Dedifferentiated amniotic fluid mesenchymal stem cell (primary cell): ENCODE measurements at regions not wholly inside any gene's neighbourhood (a gene's known extent, or its start where the extent isn't known, plus 50 kb on each side); places are given as distances from the start of the nearest gene placed in this dataset.
A peak's percentile ranks its signal among the peaks of the same experiment; 100 is the strongest.
"Not testable (repeated sequence)": the region's sequence is repeated elsewhere in the genome, so short reads cannot be mapped to it uniquely, and the experiment has no call there.

Experiments used
- DNase-seq: peaks from one replicate; pipeline ENCODE4 v3.0.0-alpha.2; 2016; ENCODE audit errors: extremely low spot score

- DNase-seq, result no peak
Measured at GRCh38 chr5:41995193-41995592, 70.1 kb downstream of the FBXO4 start.

DNA sequence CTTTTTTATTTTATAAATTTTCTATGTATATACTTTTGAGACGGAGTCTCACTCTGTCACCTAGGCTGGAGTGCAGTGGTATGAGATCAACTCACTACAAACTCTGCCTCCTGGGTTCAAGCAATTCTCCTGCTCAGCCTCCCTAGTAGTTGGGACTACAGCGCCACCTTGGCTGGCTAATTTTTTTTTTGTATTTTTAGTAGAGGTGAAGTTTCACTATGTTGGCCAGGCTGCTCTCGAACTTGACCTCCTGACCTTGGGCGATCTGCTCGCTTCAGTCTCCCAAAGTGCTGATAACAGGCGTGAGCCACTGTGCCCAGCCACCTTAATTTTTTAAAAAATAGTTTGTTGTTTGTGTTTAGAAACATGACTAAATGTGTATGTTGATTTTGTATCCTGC is 76.6 kb downstream of the FBXO4 start:
- no peak for DNase-seq

DNA sequence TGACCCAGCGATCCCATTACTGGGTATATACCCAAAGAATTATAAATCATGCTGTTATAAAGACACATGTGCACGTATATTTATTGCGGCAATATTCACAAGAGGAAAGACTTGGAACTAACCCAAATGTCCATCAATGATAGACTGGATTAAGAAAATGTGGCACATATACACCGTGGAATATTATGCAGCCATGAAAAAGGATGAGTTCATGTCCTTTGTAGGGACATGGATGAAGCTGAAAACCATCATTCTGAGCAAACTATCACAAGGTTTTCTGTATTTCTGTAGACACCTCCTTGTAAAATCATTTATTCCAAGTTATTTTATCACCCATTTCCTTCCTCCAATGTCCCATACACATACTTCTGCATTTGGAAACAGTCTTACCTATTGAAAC is 78.8 kb downstream of the FBXO4 start:
- not testable (repeated sequence) for DNase-seq

- DNase-seq, result peak; percentile 25
Measured at GRCh38 chr5:42005561-42006153, 80.6 kb downstream of the FBXO4 start.

DNA sequence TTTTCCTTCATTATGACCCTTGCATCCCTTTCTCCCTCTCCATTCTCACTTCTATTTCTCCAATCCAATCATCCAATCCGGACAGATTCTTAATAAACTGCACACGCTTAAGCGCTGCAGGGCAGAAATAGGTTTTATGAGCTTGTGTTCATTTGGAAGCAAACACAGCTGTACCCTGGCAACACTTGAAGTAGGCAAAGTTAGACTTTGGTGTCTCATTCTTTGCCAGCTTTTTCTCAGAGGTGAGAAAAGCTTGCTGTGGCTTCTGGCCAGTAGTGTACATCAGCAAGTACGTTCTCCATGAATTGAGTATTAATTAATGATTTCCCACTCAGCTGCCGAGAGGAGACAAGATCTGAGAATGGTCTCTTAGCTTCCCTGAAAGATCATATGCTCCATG is 88.5 kb downstream of the FBXO4 start:
- no peak for DNase-seq

GRCh38 chr5:42015254-42015653 is 90.2 kb downstream of the FBXO4 start:
- no peak for DNase-seq

GRCh38 chr5:42015681-42016080 is 90.6 kb downstream of the FBXO4 start:
- DNase-seq, result no peak

- DNase-seq, result no peak
Measured at GRCh38 chr5:42020788-42021530, 95.9 kb downstream of the FBXO4 start.

DNA sequence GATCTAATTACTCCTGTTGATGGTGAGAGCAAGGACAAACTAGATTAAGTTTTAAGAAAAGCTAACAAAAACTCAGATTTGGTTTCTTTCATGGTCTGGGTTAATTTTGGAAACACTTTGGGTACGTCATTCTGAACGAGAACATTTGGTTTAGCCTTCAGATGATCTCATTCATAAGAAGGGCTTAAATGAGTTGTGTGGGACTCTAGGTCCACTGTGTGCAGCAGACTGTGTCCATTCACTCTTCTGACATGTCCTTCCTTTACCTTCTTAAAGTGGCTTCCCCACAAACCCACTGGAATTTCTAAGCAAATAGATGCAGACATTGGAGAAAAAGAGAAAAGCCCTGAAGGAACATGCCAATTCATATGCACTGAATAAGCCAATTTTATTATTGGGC is 96.8 kb downstream of the FBXO4 start:
- no peak for DNase-seq

DNA sequence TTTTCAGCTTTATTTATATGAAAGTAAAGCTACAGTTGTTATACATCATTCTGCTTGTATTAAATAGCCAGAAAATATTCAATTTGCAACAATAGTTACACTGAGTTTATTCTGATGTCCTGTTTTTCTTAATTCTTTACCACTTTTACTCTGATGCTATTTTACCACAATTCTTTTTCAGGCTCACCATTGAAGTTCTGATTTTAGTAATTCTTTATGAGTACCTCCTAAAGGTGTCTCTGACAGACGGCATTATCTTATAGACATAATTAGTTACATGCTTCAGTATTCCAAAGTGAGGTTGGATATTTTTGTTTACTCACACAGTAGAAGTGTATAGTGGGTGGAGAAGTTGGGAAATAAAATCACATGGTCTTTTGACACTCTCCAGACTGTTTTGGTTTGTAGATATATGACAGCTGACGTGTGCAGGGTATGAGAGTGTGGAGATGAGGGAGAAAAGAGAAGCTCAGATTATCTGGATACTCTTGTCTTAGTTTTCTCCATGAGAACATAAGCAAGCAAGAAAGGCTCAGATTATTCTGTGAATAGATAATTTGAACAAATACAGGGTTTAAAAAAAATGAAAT is 97.4 kb downstream of the FBXO4 start:
- DNase-seq, result no peak

DNA sequence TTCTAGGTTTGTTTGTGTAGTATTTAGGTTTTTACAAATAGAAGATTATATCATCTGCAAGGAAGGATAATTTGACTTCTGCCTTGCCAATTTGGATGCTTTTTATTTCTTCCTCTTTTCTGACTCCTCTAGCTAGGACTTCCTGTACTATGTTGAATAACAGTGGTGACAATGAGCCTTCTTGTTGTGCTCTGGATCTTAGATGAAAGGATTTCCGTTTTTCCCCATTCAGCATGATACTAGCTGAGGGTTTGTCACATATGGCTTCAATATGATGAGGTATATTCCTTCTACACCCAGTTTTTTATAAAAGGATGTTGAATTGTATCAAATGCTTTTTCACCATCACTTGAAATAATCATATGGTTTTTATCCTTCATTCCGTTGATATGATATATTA is 101.4 kb downstream of the FBXO4 start:
- DNase-seq, result no peak

DNA sequence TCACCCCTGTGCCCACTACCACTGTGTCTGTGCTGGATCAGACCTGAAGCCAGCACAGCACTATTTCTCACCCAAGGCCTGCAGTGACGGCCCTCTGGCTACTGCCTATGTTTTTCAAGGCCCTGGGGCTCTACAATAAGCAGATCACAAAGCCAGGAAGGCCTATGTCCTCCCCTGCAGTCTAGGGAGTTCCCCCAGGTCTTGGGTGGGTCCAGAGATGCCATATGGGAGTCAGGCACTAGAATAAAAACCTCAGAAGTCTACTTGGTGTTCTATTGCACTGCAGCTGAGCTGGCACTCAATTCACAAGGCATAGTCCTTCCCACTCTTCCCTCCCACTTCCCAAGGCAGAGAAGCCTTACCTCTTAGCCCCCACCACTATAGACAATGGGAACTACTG is 107.1 kb downstream of the FBXO4 start:
- DNase-seq, result no peak

DNA sequence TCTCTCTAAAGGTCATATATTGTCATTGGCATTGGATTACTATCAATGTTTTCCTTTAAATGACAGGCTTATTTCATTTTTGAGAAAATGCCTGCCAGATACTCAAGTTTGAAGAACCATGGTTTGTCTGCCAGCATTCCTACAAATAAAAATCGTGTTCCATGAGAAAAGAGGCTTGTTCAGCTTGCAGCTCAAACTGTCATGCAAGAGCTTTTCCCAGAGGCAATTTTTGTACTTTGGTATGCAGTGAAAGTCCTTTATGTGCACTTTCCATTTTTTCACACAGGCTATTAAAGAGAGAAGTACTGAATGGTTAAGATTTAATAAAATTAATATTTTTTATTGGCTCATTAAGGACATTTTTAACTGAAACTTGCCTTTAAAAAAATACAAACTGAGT is 110.4 kb downstream of the FBXO4 start:
- no peak for DNase-seq

DNA sequence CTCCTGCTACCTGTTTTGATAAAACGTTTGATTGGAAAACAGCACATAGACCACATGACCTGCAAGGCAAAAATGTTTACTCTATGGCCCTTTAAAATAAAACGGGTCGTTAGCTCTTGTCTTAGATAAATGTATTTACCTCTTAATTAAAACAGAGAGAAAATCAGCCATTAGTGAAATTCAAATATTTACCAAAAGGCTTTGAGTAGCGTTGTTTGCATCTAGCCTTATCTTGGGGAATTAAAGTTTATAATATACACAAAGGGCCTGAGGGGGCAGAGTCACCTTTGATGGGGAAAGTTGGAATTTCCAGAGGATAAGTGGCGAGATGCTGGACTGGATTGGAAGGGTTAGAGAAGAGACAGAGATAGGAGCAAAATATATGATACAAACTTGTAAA is 111.3 kb downstream of the FBXO4 start:
- DNase-seq, result no peak

DNA sequence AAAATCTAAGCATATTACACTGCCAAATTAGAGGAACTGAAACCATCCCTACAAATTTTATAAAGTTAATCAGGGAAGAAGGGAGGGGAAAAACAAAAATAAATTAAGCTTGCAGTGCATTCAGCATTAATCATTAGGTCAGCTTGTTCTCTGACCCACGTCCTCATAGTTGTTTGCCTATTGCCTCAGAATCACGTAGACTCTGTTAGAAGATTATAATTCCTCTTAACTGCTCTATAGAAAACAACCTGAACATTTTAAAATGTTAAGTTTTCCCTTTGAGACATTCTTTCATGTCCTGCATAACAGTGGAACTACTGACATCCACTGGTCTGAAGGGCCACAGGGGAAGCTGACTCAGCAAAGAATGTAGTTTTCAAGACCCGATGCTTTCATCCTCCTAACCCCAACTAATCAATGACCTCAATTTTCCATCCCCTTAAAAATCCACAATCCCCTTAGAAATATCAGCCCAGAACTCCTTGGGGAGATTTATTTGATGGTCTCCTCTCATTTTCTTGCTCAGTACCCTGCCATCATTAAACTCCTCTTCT is 112.4 kb downstream of the FBXO4 start:
- DNase-seq, result no peak

DNA sequence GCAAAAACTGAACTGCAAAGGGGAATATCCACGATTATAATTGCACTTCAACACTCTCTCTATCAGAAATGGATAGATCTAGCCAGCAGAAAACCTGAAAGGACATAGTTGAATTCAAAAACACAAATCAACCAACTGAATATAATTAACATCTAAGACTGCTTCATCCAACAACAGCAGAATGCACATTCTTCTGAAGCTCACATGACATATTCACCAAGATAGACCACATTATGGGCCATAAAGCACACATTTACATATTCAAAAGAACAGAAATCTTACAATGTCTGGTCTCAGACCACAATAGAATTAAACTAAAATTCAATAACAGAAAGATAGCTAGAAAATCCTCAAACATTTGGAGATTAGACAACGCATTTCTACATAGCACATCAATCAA is 118.3 kb downstream of the FBXO4 start:
- no peak for DNase-seq

- DNase-seq, result peak; percentile 19
Measured at GRCh38 chr5:42057254-42057690, 132.2 kb downstream of the FBXO4 start.

- no peak for DNase-seq
Measured at GRCh38 chr5:42059291-42059690, 134.2 kb downstream of the FBXO4 start.

DNA sequence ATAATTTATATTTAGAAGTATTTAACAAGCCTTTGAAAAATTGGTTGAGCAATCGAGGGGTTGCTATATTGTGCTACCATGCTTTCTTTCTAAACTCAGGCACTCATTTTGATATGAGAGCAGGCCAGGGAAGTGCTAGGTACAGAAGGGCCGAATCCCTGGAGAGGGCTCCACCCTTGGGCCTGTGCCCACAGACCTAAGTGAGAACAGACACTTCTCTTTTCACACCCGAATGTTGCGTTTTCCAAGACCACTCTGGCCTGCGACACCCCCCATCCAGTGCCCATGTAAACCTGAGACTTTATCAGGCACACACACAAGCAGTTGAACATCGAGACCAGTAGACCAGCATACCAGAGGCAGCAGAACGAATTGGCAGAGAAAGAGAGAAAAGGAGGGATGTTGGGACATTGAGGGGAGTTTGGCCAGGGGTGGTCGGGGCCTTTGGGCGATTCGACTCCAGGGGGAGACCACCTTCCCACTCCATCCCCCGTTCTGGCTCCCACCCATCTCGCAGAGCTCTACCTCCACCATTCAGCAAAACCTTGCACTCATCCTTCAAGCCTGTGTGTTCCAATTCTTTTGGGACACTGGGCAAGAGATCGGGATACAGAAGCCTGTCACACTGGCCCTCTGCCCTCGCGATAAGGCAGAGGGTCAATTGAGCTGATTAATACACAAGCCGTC is 134.8 kb downstream of the FBXO4 start:
- no peak for DNase-seq

GRCh38 chr5:42061121-42061520 is 136.0 kb downstream of the FBXO4 start:
- DNase-seq, result no peak

DNA sequence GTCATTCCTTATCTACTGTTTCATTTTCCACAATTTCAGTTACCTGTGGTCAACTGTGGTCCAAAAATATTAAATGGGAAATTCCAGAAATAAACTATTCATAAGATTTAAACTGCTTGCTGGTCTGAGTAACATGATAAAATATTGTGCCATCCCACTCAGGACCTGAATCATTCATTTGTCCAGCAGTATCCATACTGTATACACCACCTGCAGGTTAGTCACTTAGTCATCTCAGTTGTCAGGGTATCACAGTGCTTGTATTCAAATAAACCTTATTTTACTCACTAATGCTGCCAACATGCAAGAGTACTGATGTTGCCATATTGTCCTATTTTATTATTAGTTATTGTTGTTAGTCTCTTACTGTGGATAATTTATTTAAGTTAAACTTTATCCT is 139.7 kb downstream of the FBXO4 start:
- DNase-seq, result no peak

DNA sequence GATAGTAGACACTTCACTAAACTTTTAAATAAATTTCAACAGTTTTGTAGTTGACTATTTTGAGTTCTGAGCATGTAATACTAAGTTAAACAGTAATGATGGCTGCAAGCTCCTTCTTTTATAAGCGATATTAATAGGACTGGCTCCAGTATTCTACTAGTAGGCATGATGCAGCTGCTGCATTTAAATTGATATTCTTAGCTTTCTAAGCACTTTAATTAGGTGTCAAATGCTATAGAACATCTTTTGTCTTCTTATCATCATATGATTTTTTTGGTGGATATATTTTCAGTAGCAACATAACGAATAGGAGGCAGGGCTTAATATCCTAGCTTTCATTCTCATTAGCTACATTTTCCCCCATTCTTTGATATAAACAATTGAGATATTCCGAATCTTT is 141.1 kb downstream of the FBXO4 start:
- no peak for DNase-seq
